T-helper 2 cell treated with Interferon-gamma antibody and Interleukin-4, amounts not matched to agents 5 μg/mL and 100 μg/mL, for 36 hours (primary cell): ENCODE measurements at regions not wholly inside any gene's neighbourhood (a gene's known extent, or its start where the extent isn't known, plus 50 kb on each side); places are given as distances from the start of the nearest gene placed in this dataset.

Experiments
- DNase-seq: peaks from one replicate; pipeline ENCODE4 v3.0.0; 2021; ENCODE audit warnings: low spot score
- H3K27ac Mint-ChIP-seq: one replicate; pipeline ENCODE4 v1.8.0; 2021; ENCODE audit warnings: mild to moderate bottlenecking, mixed read lengths
- H3K27me3 Mint-ChIP-seq: one replicate; pipeline ENCODE4 v1.8.0; 2021; ENCODE audit warnings: low read depth, mixed read lengths
- H3K36me3 Mint-ChIP-seq: one replicate; pipeline ENCODE4 v1.8.0; 2021; ENCODE audit warnings: low read depth, mixed read lengths
- H3K4me1 Mint-ChIP-seq: one replicate; pipeline ENCODE4 v1.8.0; 2021; ENCODE audit warnings: low read depth, mixed read lengths
- H3K4me3 Mint-ChIP-seq: one replicate; pipeline ENCODE4 v1.8.0; 2022; ENCODE audit warnings: mild to moderate bottlenecking, moderate library complexity, mixed read lengths
- H3K9me3 Mint-ChIP-seq: one replicate; pipeline ENCODE4 v1.8.0; 2021; ENCODE audit warnings: mixed read lengths

GRCh38 chr21:28561772-28562171 is 430.9 kb downstream of the LTN1 start:
- Mint-ChIP-seq H3K4me1 (peaks cover 5% of the 10 kb centered on the region), H3K36me3 (no peaks in the 10 kb centered on the region), H3K4me3 (no peak overlapping the region), H3K27me3 (no peaks in the 10 kb centered on the region), H3K9me3 (peaks cover 23% of the 10 kb centered on the region), H3K27ac (no peak overlapping the region)
- no peak for DNase-seq

DNA sequence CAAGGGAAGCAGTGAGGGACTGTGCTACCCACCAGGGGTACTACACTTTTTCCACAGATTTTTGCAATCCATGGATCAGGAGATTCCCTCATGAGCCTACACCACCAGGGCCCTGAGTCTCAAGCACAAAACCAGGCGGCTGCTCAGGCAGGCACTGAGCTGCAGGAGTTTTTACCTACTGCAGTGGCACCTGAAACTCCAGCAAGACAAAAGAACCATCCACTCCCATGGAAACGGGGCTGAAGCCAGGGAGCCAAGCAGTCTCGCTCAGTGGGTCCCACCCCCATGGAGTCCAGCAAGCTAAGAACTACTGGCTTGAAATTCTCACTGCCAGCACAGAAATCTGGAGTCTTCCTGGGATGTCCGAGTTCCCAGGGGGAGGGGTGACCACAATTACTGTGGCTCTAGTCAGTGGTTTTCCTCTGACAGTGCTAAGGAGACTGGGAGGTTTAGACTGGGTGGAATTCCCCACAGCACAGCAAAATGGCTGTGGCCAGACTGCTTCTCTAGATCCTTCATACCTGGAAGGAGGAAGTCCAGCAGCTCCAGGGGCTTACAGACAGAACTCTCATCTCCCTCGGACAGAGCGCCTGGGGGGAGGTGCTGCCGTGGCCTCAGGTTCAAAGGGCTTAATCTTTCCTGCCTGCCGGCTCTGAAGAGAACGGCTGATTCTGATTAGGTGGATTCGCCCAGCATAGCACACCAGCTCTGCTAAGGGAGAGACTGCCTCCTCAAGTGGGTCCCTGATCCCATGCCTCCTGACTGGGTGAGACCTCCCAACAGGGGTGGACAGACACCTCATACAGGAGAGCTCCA is 437.8 kb downstream of the LTN1 start:
- Mint-ChIP-seq H3K27me3 (no peaks in the 10 kb centered on the region), H3K4me1 (no peaks in the 10 kb centered on the region), H3K27ac (no peak overlapping the region), H3K4me3 (no peak overlapping the region), H3K9me3 (peaks cover 4% of the 10 kb centered on the region), H3K36me3 (no peaks in the 10 kb centered on the region)
- no peak for DNase-seq

GRCh38 chr21:28550057-28550825 is 442.4 kb downstream of the LTN1 start:
- H3K9me3 Mint-ChIP-seq: no peaks in the 10 kb centered on the region
- no peak overlapping the region for H3K4me3 Mint-ChIP-seq
- no peaks in the 10 kb centered on the region for H3K4me1 Mint-ChIP-seq
- DNase-seq: no peak
- no peak overlapping the region for H3K27ac Mint-ChIP-seq
- no peaks in the 10 kb centered on the region for H3K36me3 Mint-ChIP-seq
- no peaks in the 10 kb centered on the region for H3K27me3 Mint-ChIP-seq

DNA sequence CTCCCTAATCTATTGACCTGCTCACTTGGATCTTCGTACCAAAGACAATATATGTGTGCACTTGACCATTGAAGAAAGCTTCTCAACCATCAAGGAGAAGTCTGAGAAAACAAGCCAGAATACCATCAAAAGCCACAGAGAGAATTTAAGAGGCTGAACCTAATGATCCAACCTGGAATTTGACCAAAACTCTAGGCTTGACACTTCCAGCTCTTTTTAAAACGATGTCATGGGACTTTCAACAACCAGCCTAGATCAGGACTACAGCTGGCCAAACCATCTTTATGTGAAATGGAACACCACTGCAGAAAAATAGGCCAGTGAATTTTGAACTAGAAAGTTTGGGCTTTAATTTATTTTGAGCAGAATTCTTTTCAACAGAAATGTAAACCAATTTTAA is 444.4 kb downstream of the LTN1 start:
- no peaks in the 10 kb centered on the region for H3K9me3 Mint-ChIP-seq
- H3K27me3 Mint-ChIP-seq: no peaks in the 10 kb centered on the region
- DNase-seq: no peak
- H3K4me1 Mint-ChIP-seq: no peaks in the 10 kb centered on the region
- no peak overlapping the region for H3K4me3 Mint-ChIP-seq
- H3K27ac Mint-ChIP-seq: no peak overlapping the region
- H3K36me3 Mint-ChIP-seq: no peaks in the 10 kb centered on the region

DNA sequence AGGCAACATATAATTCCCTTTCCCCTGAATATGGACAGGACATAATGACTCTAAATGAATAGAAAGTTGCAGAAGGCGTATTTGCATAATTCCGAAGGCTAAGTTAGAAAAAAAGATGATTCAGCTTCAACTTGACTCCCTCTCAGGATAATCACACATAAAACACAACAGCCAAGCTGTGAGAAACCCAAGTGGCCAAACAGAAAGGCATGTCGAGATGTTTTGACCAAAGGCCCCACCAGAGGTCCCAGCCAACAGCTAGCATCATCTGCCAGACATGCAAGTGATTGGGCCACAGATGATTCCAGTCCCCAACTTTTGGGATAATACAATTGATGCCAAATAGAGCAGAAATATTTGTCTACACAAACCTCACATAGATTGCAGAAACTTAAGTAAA is 444.9 kb downstream of the LTN1 start:
- no peak for DNase-seq
- no peaks in the 10 kb centered on the region for H3K4me1 Mint-ChIP-seq
- H3K9me3 Mint-ChIP-seq: no peaks in the 10 kb centered on the region
- H3K27me3 Mint-ChIP-seq: no peaks in the 10 kb centered on the region
- no peak overlapping the region for H3K4me3 Mint-ChIP-seq
- no peaks in the 10 kb centered on the region for H3K36me3 Mint-ChIP-seq
- H3K27ac Mint-ChIP-seq: no peak overlapping the region

DNA sequence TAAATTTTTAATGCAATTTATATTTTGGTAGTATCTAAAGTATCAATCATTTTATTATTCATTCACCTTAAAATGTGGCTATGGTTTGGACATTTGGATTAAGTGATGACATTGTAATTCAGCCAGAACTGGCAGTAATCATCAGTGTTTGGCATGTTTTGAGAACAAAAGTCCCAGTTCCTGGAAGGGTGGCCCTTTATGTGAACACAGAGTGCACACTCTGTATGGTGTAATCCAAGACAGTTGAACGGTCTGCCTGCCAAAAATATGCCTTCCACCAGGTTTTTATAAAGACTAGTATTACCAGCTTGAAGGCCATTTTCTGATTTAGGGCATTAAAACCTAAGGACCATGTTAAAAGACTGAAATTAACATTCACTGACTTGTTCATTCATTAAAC is 448.7 kb downstream of the LTN1 start:
- Mint-ChIP-seq H3K27me3 (no peaks in the 10 kb centered on the region), H3K27ac (no peak overlapping the region), H3K4me3 (no peak overlapping the region), H3K4me1 (no peaks in the 10 kb centered on the region), H3K36me3 (no peaks in the 10 kb centered on the region), H3K9me3 (no peaks in the 10 kb centered on the region)
- no peak for DNase-seq

DNA sequence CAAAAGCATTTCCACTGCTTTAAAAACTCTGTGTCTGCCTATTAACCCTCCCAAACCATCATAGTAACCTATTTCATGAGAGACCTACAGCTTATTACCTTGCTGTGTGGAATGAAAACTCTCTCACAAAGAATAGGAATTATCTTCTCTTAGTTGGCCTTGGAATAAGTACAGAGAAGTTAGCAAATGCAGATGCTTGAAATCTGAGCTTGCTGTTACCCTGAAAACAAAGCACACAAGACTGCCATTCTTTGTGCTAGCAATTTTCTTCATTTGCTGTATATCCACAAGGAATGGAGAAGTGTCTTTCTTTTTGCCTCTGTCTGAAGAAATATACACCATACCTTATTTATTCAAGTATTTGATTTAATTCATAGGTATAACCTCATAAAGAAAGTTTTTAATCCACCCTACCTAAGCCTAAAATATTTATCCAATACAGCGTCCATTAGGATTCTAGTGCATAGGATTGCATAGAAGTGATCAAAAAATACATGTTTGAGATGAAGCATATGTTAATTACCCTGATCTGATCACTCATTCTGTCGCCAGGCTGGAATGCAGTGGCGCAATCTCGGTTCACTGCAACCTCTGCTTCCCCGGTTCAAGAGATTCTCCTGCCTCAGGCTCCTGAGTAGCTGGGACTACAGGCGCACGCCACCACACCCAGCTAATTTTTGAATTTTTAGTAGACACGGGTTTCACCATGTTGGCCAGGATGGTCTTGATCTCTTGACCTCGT is 451.1 kb downstream of the LTN1 start:
- Mint-ChIP-seq H3K36me3 (no peaks in the 10 kb centered on the region), H3K27ac (no peak overlapping the region), H3K4me1 (no peaks in the 10 kb centered on the region), H3K4me3 (no peak overlapping the region), H3K9me3 (no peaks in the 10 kb centered on the region), H3K27me3 (no peaks in the 10 kb centered on the region)
- DNase-seq: no peak

GRCh38 chr21:28540514-28540913 is 452.2 kb downstream of the LTN1 start:
- Mint-ChIP-seq H3K27ac (no peak overlapping the region), H3K36me3 (no peaks in the 10 kb centered on the region), H3K9me3 (no peaks in the 10 kb centered on the region), H3K27me3 (no peaks in the 10 kb centered on the region), H3K4me3 (no peak overlapping the region), H3K4me1 (no peaks in the 10 kb centered on the region)
- DNase-seq: no peak

- DNase-seq: no peak
- H3K27me3 Mint-ChIP-seq: no peaks in the 10 kb centered on the region
- H3K4me3 Mint-ChIP-seq: no peak overlapping the region
- no peaks in the 10 kb centered on the region for H3K4me1 Mint-ChIP-seq
- H3K9me3 Mint-ChIP-seq: no peaks in the 10 kb centered on the region
- H3K27ac Mint-ChIP-seq: no peak overlapping the region
- no peaks in the 10 kb centered on the region for H3K36me3 Mint-ChIP-seq
These were observed 453.1 kb downstream of the LTN1 start for GRCh38 chr21:28539623-28539988.

DNA sequence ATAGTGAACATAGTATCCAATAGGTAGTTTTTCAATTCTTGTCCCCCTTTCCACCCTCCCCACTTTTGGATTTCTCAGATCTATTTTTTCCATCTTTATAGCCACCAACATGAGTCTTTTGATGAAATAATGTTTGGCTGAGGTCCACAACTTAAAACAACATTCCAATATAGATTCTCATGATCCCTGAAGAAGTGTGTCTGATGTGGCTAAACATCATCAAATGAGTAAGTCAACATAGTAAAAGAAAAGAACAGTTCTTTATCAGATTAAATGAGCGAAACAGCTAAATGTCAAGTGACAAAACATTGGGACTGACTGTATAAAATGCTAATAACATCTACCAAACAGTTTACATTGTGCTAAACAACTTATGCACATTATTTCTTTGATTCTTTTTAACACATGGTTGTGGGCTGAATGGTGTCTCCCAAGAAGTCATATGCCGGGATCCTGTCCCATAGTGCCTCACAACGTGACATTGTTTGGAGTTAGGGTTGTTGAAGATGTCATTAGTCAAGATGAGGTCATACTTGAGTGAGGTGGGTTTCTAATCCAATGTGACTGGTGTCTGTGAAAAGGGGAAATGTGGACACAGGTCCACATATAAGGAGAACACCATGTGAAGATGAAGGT is 453.6 kb downstream of the LTN1 start:
- no peaks in the 10 kb centered on the region for H3K9me3 Mint-ChIP-seq

GRCh38 chr21:28537371-28538079 is 455.2 kb downstream of the LTN1 start:
- DNase-seq: no peak
- H3K4me3 Mint-ChIP-seq: no peak overlapping the region
- H3K27me3 Mint-ChIP-seq: no peaks in the 10 kb centered on the region
- H3K27ac Mint-ChIP-seq: no peak overlapping the region
- H3K9me3 Mint-ChIP-seq: no peaks in the 10 kb centered on the region
- H3K4me1 Mint-ChIP-seq: no peaks in the 10 kb centered on the region
- no peaks in the 10 kb centered on the region for H3K36me3 Mint-ChIP-seq

More for the DNA sequence above, 453.6 kb downstream of the LTN1 start:
- H3K4me1 Mint-ChIP-seq: no peaks in the 10 kb centered on the region
- H3K36me3 Mint-ChIP-seq: no peaks in the 10 kb centered on the region
- H3K4me3 Mint-ChIP-seq: no peak overlapping the region
- H3K27me3 Mint-ChIP-seq: no peaks in the 10 kb centered on the region
- no peak for DNase-seq
- H3K27ac Mint-ChIP-seq: no peak overlapping the region

DNA sequence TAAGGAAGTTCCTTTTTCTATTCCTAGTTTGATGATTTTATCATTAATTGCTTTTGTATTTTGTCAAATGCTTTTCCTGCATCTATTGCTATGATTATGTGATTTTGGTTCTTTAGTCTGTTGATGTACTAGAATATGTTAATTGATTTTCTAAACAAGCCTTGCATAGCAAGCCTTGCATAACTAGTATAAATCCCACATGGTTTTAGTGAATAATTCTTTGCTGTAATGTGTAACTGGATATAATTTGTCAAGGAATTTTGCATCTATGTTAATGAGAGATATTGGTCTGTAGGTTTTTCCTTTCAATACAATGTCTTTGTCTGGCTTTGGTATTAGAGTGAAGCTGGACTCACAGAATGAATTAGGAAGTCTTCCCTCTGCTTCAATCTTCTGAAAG is 460.2 kb downstream of the LTN1 start:
- DNase-seq: no peak
- no peaks in the 10 kb centered on the region for H3K27me3 Mint-ChIP-seq
- no peaks in the 10 kb centered on the region for H3K9me3 Mint-ChIP-seq
- no peaks in the 10 kb centered on the region for H3K4me1 Mint-ChIP-seq
- no peaks in the 10 kb centered on the region for H3K36me3 Mint-ChIP-seq
- no peak overlapping the region for H3K27ac Mint-ChIP-seq
- no peak overlapping the region for H3K4me3 Mint-ChIP-seq

GRCh38 chr21:28523367-28523766 is 469.3 kb downstream of the LTN1 start:
- no peaks in the 10 kb centered on the region for H3K27me3 Mint-ChIP-seq
- H3K4me1 Mint-ChIP-seq: no peaks in the 10 kb centered on the region
- no peak overlapping the region for H3K4me3 Mint-ChIP-seq
- H3K27ac Mint-ChIP-seq: no peak overlapping the region
- H3K36me3 Mint-ChIP-seq: no peaks in the 10 kb centered on the region
- no peak for DNase-seq
- no peaks in the 10 kb centered on the region for H3K9me3 Mint-ChIP-seq
